Retinal pigment epithelial cell (primary cell): ENCODE measurements at regions not wholly inside any gene's neighbourhood (a gene's known extent, or its start where the extent isn't known, plus 50 kb on each side); places are given as distances from the start of the nearest gene placed in this dataset.
A peak's percentile ranks its signal among the peaks of the same experiment; 100 is the strongest.
"Not testable (repeated sequence)": the region's sequence is repeated elsewhere in the genome, so short reads cannot be mapped to it uniquely, and the experiment has no call there.

Experiments used
- DNase-seq: peaks from one replicate; pipeline ENCODE4 v3.0.0-alpha.2; 2010; ENCODE audit warnings: low read depth
- H3K4me3 ChIP-seq: 2 replicates; pipeline ENCODE4 v1.5.1; 2011; ENCODE audit warnings: mild to moderate bottlenecking, low read length, control low read depth, moderate library complexity
- CTCF ChIP-seq: conservative IDR thresholded peaks from 2 replicates; pipeline ENCODE4 v1.5.1; 2011; ENCODE audit warnings: low read depth, low read length, control low read depth, inconsistent platforms

GRCh38 chr3:191135175-191135574 lies 63.9 kb upstream of the OSTN start:
- DNase-seq, result no peak
- TF ChIP-seq CTCF, result no peak
- H3K4me3 ChIP-seq, result no peak overlapping the region

- TF ChIP-seq CTCF, result no peak
- no peak overlapping the region for H3K4me3 ChIP-seq
- DNase-seq, result no peak
Measured at GRCh38 chr3:191133359-191133758, 65.7 kb upstream of the OSTN start.

- no peak overlapping the region for H3K4me3 ChIP-seq
- DNase-seq, result no peak
- TF ChIP-seq CTCF, result no peak
Measured at GRCh38 chr3:191131305-191131704, 67.7 kb upstream of the OSTN start.

- DNase-seq, result not testable (repeated sequence)
Measured at GRCh38 chr3:191124891-191125290, 74.2 kb upstream of the OSTN start.

GRCh38 chr3:191123946-191124345 lies 75.1 kb upstream of the OSTN start:
- no peak overlapping the region for H3K4me3 ChIP-seq
- peak; percentile 19 for DNase-seq
- TF ChIP-seq CTCF, result no peak

More at GRCh38 chr3:191124891-191125290, 74.2 kb upstream of the OSTN start:
- not testable (repeated sequence) for H3K4me3 ChIP-seq

GRCh38 chr3:191123231-191123630 lies 75.8 kb upstream of the OSTN start:
- no peak overlapping the region for H3K4me3 ChIP-seq
- DNase-seq, result no peak
- no peak for TF ChIP-seq CTCF

- H3K4me3 ChIP-seq, result no peak overlapping the region
- TF ChIP-seq CTCF, result no peak
- no peak for DNase-seq
Measured at GRCh38 chr3:191120447-191121298, 78.4 kb upstream of the OSTN start.
